HG03103 (cell line): ENCODE measurements at regions not wholly inside any gene's neighbourhood (a gene's known extent, or its start where the extent isn't known, plus 50 kb on each side); places are given as distances from the start of the nearest gene placed in this dataset.
"Not testable (repeated sequence)": the region's sequence is repeated elsewhere in the genome, so short reads cannot be mapped to it uniquely, and the experiment has no call there.

Experiments used
- ATAC-seq: cut with Tn5 transposase; IDR thresholded peaks from one replicate; pipeline ENCODE4 v1.9.1; 2021; ENCODE audit warnings: low read depth; ENCODE audit not compliant: unreplicated experiment

DNA sequence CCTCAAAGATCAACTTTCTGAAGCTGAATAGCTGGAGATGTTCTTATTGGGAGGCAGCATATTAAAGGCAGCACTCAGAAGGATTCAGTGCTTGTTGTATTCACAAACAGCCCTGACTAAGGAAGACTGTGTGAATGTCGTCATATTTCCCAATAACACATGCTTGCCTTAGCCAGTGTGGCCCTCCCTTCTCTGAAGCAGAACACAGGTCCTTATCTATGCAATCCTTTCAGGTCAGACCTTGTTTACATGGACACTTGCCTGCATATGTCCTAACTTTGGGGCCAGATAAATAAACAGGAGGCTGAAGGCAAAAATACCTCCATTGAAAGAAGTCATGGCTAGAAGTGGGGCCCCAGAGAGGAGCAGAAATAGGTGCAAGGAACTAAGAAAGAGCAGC lies 97.2 kb downstream of the SLC4A3 start:
- no peak for ATAC-seq

DNA sequence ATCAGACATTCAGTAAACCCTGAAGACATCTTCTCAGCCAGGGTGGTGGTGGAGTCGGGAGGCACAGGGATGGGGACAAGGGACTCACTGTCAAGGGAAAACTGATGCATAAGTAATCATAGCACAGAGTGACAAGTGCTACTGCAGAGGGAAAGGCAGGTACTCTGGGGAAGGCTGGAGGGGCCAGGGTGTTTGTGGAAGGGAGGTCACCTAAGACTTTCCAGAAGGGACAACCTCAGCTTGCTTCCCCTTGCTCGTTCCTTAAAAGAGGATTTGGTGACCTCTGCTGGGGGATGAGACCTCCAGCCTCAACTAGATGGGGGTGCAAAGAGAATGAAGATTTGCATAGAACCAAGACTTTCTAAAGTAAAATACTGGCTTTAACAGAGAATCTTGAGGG lies 99.5 kb downstream of the SLC4A3 start:
- no peak for ATAC-seq

DNA sequence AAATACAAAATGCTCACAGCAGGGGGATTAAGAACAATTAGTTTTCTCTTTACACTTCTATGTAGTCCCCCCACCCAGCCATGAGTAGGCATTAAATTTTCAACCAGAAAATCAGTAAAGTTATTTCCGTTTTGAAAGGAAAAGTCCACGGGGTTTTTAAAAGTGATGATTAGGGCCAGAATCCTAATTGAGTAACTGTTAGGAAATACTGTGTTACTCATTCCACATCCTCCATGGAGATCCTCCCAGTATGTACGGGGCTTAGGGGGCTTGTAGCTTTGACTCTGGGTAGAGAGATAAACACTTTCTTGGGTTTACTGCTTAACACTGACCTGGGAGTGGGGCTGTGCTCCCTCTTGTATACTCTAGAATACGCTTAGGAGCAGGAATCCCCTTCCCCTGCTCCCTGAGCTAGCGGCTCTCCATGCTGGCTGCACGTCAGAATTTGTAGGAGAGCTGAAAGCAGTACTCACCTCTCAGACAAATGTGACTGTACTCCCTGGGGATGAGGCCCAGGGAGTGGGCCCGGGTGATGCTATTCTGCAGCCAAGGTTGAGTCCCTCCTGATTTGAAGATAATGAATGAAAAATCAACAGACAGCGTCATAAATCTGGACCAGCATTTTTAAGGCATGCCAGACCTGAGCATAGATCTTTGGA lies 100.5 kb downstream of the SLC4A3 start:
- no peak for ATAC-seq

DNA sequence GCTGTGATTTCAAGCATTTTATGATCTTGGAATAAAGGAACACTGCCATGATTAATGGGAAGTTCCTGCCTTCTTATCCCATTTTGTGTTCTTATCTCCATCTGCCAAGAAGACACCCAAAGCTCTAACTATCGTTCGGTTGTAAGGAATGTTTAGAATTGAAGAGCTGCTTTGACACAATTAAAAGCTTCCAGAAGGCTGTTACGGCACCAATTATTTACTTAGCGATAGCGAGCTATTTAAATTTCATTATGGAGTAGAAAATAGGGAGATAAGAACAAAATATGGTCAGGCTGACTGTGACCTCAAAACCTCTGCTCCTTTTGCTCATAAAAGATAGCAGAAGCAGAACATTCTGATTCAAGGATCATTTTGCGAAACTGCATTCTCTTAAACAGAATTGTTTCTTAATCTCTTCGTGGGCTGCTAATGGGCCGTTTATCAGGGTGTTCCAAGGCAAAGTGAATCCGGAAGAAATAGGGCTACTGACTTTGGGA lies 101.6 kb downstream of the SLC4A3 start:
- no peak for ATAC-seq

DNA sequence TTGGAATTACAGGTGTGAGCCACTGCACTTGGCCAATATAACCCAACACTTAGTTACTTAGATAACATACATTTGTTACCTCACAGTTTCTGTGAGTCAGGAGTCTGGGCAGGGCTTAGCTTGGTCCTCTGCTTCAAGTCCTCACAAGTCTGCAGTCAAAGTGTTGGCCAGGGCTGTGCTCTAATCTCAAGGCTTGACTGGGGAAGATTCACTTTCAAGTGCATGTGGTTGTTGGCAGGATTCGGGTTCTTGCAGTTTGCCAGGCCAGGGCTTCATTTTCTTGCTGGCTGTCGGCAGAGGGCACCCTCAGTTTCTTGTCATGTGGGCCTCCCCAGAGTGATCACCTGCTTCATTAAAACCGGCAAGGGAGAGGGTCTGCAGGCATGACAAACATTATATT lies 103.7 kb downstream of the SLC4A3 start:
- no peak for ATAC-seq

DNA sequence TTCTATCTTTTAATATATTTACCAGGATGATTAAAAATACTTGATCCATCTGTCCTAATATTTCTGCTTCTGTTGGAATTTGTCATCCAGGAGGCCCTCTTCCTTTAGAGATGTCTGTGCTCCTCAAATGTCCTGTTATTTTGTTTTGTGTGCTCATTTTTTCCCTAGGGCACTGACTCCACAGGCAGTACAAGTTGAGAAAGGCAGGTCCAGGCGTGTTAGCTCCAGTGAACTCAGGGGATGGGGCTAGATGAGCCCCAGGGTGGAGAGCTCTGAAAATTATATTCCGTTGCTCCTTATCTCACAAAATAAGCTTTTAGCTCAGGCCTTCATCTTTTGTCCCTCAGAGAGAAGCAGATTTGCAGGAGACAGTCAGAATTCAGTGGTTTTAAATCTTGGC lies 105.7 kb downstream of the SLC4A3 start:
- no peak for ATAC-seq

DNA sequence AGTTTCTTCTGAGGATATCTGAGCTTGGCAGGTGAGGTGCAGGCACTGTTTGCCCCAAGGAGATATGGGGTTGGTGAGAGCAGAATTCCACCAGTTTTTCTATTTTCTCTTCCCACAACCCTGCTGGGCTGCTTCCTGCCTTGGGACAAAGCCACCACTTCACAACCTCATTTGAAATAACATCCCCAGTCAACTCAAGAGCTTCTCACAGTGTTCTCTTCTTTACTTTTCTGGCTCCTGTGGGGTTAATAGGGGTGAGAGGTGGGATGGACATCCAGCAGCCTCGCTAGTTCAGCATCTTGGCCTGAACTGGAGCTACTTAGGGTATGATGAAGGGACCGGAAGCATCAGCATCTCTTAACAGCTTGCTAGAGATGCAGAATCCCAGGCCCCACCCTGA lies 106.3 kb downstream of the SLC4A3 start:
- no peak for ATAC-seq

DNA sequence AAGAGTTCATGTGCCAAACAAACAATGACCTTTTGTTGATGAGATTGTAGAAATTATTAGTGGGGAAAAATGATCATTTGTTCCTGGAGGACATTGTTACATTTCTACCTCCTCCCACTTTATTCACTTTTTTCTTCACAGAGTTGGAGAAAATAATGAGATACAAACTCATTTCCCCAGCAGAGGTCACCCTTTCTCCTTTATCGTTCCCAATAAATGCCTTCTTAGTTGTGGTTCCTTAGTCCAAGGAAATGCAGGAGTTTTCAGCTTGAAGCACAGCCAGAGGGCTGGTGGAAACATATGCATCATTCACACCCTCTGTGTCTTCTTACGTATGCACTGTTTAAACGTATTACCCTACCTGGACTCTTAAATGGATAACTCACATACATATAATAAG lies 108.8 kb downstream of the SLC4A3 start:
- ATAC-seq, result no peak

DNA sequence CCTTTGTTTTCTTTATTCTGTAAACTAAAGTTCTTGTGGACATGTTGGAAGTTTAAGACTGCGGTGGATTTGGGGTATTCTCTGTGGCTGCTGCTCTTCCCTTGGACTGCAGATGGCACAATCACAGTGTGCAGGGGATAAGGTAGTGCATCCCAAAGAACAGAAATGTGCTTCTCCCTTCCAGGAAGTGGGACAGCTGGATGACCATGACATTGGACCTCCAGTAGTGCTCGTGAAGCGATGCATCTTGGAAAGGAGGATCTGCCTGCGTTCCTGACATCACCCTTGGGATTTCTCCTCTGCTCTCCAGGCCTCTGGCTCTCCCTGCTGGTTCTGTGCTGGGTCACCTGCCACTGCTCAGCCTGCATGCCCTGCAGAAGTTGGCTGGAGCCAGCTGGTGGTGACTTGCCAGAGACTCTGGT lies 109.9 kb downstream of the SLC4A3 start:
- ATAC-seq, result no peak

DNA sequence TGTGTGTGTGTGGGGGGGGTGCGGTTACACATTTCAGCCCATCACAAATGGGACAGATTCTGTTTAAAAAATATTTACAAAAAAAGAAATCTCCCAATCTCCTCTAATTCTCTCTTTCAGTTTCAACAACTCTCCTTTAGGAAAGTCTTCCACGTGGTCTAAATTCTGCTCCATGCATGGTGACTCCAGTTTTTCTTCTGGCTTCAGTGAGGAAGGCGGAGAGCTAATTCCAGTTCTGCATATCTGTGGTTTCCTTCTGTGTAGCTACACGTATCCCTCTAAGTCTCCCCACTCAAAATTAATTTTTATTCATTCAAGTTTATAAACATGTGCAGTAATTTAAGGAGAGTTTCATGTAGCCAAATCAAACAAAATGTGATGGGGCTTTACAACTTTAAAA lies 111.6 kb downstream of the SLC4A3 start:
- ATAC-seq, result no peak

DNA sequence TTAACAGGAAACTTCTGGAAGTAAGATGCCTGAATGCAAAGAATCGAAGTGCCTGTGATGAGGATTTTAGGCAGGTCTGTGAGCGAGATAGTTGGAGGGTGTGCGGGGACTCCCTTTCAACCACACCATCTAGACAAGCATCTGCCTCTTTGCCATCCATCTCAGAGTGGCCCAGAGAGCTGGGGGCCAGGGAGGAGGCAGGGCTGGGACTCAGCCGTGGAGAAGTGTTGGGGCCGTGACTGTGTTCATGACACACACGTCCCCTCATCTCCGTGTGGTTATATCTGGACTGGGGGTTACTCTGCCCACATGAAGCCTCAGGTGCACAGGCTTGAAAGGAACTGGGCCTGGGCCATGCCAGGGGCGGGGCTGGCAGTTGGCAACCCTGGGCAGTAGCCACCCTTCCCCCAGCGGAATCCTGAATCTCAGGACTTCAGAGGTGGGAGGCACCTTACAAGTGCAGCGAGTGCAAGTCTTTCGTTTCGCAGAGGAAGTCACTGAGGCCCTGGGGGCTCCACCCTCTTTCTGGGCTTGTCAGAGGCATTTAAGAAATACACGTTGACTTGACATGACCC lies 112.5 kb downstream of the SLC4A3 start:
- ATAC-seq, result no peak

DNA sequence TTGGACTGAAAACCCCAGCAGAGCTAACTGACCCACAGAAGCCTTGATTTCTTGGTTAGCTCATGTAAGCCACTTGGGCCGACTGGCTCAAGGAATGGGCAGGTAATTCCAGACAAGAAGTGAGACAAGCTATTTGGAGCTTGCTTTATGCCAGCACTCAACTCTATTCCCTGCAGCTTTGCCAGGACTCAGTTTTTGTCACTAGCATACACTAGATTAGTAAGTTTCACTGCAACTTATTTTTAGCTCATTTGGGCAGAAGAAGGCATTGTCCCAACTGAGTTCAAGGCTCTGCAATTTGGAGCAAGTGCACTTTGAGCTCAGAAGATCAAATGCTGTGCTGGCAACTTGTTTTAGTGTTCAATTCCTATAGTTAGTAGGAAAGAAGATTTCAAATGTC lies 116.1 kb downstream of the SLC4A3 start:
- no peak for ATAC-seq

DNA sequence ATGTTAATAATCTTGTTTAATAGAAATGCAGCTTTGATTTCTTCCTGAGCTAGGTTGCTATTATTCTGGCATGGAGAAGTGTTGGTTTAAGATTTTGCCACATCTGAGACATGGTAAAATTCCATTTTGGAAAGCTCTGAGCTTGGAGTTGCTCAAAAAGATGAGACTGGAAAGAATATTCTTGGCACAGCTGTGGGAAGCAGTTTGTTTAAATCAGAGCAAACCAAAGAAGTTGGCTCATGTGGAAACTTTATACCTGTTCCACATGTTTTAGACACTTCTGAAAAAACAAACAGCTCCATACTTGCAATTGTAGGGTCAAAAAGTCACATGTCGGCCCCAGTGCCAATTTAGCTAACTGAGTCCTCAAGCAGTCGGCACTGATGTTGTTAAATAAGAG lies 116.6 kb downstream of the SLC4A3 start:
- no peak for ATAC-seq

DNA sequence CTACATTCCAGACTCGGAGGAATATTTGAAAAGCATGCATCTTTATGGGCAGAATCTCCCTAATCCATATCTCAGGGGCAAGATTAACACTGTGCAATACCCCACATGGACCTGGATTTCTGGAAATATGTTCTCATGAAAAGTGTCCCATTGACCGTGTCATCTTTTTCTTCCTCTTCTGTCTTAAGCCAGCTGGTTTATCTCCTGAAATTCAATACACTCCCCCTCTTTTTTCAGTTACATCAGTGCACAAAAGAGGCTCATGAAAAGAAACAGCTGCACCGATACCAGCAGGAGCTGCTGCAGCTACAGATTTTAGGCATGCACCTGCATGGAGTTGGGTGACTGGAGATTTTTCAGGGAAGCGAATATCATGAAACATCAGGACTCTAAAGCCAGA lies 117.2 kb downstream of the SLC4A3 start:
- no peak for ATAC-seq

DNA sequence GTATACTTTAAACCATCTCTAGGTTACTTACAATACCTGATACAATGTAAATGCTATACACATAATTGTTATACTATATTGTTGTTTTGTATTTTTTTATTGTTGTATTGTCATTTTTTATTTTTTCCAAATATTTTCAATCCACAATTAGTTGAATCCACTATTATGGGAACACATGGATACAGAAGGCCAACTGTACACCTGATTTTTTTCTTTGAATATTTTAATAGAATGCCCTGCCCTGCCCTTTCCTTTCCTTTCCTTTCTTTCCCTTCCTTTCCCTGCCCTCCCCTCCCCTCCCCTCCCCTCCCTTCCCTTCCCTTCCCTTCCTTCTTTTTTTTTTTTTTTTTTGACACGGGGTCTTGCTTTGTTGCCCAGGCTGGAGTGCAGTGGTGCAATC lies 120.2 kb downstream of the SLC4A3 start:
- ATAC-seq, result no peak

DNA sequence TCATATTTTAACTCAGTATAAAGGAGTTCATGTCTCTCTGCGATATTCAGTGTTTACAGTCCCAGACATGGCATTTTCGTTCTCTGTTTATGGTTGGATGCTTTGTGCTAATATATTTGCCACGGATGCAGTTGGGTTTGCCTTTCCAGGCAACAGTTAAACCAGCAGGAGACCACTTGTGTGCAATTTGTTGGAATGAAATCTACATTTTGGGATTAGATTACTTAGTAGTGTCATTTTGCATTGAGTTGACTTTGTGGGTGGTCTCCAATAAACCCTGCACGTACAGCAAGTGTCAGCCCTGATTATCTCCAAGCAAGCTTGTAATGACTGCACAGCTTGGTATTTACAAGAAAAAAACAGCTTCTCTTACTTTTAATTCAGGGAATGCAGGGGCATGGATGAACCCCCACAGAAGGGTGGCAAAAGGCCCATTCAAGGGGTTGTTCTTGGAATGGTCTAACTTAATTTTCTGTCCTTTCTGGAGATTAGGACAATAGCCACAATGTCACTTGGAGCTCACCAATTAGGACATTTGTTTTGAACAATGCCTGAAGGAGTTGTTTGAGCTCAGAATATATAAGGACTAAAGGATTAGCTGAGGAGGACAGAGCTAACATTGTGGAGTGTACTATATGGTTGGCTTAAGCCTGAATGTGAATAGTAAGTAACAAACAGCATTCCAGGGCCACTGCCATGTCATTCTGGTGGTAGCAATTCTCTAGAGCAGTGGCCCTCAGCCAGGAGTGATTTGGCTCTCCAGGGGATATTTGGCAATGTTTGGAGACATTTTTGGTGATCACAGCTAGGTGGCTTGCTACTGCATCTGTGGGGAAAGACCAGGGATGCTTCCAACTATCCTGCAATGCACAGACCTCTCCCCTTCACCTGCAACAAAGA lies 121.5 kb downstream of the SLC4A3 start:
- no peak for ATAC-seq

DNA sequence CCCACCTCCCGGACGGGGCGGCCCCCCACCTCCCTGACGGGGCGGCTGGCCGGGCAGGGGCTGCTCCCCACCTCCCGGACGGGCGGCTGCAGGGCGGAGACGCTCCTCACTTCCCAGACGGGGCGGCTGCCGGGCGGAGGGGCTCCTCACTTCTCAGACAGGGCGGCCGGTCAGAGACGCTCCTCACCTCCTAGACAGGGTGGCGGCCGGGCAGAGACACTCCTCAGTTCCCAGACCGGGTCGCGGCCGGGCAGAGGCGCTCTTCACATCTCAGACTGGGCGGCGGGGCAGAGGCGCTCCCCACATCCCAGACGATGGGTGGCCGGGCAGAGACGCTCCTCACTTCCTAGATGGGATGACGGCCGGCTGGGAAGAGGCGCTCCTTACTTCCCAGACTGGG lies 123.7 kb downstream of the SLC4A3 start:
- ATAC-seq, result not testable (repeated sequence)

DNA sequence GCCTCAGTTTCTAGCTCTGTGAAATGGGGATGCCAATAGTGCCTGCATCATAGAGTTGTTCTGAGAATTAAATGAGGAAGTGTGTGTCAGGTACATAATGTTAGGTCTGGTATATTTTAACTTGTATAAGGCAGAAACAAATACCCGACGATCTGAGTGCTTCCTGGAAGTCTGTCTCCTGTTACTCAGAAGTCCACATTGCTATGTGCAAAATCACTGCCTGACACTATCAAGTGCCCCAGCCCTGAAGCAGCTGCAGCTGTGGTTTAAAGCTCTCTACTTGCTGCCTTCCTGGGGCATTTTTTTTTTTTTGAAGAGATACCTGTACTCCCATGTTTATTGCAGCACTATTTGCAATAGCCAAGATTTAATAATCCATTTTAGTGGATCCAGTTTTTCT lies 125.3 kb downstream of the SLC4A3 start:
- ATAC-seq, result no peak

DNA sequence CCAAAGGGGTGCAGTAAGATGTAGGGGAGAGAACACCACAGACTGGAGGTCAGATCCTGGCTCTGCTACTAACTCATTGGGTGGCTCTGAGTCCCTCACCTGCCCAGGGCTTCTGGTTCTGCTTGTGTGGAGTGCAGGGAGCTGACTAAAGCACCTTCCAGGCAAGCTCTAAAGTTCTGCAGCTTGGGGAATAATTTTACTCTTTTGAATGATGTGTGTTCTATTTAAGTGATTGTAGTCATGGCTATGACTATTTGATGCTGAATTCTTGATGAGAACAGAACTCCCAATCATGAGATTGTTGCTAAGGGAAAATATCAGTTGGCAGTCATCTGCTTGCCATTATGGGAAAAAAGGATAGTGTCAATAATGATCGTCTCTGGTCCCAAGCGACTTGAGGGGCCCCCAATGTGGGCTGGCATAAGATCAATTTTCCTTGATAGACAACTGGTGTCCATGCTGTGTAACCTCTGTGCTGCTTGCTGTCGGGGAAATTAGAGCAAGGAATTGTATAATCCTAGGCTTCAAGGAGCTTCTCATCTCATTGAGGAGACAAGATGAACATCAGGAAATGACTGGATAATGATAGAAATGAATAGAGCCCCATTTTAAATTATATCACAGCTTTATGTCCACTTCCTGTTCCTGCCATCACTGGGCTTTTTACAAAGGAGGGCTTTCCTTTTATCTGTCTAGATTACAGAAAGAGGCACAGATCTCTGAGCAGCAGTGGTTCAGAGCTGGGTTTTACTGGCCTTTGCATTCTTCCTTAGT lies 131.7 kb downstream of the SLC4A3 start:
- no peak for ATAC-seq

DNA sequence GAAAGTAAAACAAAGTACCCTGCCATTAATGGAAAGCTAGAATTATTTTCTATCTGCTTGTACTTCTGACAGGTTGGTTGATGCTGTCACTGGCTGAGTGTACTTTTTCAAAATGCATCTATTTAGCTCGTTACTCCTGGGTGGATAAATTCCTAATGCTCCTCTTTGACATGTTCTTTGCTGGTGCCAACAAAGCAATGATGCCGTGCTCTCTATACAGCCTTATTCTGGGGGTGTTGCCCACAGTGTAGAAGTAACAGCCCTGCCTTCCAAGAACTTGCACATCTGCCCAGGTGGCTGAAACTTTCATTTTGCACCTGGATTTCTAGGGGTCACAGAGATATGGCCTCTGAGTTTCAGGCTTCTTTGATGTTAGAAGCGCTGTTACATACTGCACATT lies 132.4 kb downstream of the SLC4A3 start:
- no peak for ATAC-seq
